ENCODE measurements at regions not wholly inside any gene's neighbourhood (a gene's known extent, or its start where the extent isn't known, plus 50 kb on each side); places are given as distances from the start of the nearest gene placed in this dataset.
A peak's percentile ranks its signal among the peaks of the same experiment; 100 is the strongest.

DNA sequence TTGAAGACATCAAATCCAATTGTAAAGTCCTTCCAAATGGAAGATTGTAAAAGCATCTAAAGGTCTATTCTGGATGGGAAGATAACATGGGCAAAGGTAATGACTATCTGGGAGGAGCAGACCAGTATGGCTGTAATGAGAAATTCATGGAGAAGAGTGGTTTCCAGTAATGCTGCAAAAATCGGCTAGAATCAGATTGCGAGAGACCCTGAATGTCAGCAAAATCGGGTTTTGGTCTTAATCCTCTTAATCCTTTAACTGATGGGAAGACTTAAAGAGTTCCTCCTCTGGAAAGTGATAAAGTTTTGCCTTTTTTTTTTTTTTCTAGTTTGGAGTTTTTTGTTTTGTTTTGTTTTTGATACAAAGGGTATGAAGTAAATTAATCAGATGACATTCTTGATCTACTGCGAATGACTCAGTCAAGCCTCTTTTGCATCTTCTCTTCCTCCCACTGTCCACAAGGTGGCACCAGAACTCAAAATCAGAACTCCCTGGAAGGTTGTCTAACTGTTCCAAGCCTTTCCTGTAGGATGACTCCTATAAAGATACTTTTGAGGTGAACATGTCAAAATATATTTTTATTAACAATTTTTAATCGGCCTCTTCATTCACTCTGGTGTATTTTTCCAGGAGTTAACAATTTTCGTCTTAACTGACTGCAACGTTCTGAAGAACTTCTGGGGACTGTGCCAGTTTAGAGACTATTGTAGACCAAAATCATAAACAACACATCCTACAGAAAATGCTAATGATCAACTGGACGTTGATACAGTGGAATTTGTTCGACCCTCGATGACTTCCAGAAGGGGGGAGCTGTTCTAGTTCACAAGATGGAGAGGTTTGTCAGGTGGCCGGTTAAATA is 213.3 kb upstream of the MIR17HG start:
- TF ChIP-seq CTCF (conservative IDR thresholded peaks at IDR 0.05; ENCODE audit: low read depth in 2 of 2), result peak; percentile 85 to 93
- no peak for TF ChIP-seq POLR2AphosphoS5 (IDR thresholded peaks at IDR 0.05; ENCODE audit: low read depth)
- no peak for TF ChIP-seq EZH2 (IDR thresholded peaks at IDR 0.05; ENCODE audit: low read depth, unreplicated experiment)
- TF ChIP-seq JUNB (IDR thresholded peaks at IDR 0.05; ENCODE audit: unreplicated experiment), result no peak
- TF ChIP-seq, protein P1, sequence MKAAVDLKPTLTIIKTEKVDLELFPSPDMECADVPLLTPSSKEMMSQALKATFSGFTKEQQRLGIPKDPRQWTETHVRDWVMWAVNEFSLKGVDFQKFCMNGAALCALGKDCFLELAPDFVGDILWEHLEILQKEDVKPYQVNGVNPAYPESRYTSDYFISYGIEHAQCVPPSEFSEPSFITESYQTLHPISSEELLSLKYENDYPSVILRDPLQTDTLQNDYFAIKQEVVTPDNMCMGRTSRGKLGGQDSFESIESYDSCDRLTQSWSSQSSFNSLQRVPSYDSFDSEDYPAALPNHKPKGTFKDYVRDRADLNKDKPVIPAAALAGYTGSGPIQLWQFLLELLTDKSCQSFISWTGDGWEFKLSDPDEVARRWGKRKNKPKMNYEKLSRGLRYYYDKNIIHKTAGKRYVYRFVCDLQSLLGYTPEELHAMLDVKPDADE (IDR thresholded peaks at IDR 0.05), result no peak
- TF ChIP-seq EZH2phosphoT487 (IDR thresholded peaks at IDR 0.05; ENCODE audit: unreplicated experiment), result no peak
- TF ChIP-seq REST (IDR thresholded peaks at IDR 0.05; ENCODE audit: unreplicated experiment), result no peak
- TF ChIP-seq STAT1 (IDR thresholded peaks at IDR 0.05; ENCODE audit: unreplicated experiment), result no peak
- TF ChIP-seq ZNF331 (CRISPR knock-in tag; IDR thresholded peaks at IDR 0.05; ENCODE audit: low read depth), result no peak
- TF ChIP-seq CREB1 (CRISPR knock-in tag; IDR thresholded peaks at IDR 0.05; ENCODE audit: low read depth), result no peak
- TF ChIP-seq ZNF114 (CRISPR knock-in tag; IDR thresholded peaks at IDR 0.05), result no peak

Measured in GM23338 (cell line).